Liver (tissue), 8 donors: ENCODE measurements at regions not wholly inside any gene's neighbourhood (a gene's known extent, or its start where the extent isn't known, plus 50 kb on each side); places are given as distances from the start of the nearest gene placed in this dataset.

ENCODE experiments used
- DNase-seq: peaks from one replicate; pipeline ENCODE4 v3.0.0-alpha.2; 2017; ENCODE audit warnings: low spot score
- H3K27ac ChIP-seq, 2 donors: one replicate each; pipeline ENCODE4 v1.7.0; 2013; ENCODE audit warnings: inconsistent platforms in 2 of 2, low read length in 2 of 2, control low read depth in 1 of 2, low read depth in 1 of 2, mild to moderate bottlenecking in 1 of 2
- H3K27me3 ChIP-seq, 4 donors: one replicate each; pipeline versions ENCODE4 v1.6.1 to v1.7.0; 2013; ENCODE audit warnings: low read length in 3 of 4, inconsistent platforms in 1 of 4, mild to moderate bottlenecking in 1 of 4, moderate library complexity in 1 of 4; ENCODE audit not compliant: control insufficient read depth in 4 of 4, insufficient read depth in 4 of 4
- H3K36me3 ChIP-seq, 4 donors: one replicate each; pipeline versions ENCODE4 v1.6.1 to v1.7.0; 2013; ENCODE audit warnings: low read length in 3 of 4, mild to moderate bottlenecking in 3 of 4, low read depth in 1 of 4, moderate library complexity in 1 of 4; ENCODE audit not compliant: control insufficient read depth in 4 of 4, insufficient read depth in 3 of 4
- H3K4me1 ChIP-seq, 4 donors: one replicate each; pipeline versions ENCODE4 v1.6.1 to v1.7.0; 2013; ENCODE audit warnings: low read length in 3 of 4, mild to moderate bottlenecking in 3 of 4, moderate library complexity in 1 of 4; ENCODE audit not compliant: control insufficient read depth in 4 of 4, insufficient read depth in 4 of 4
- H3K4me3 ChIP-seq, 3 donors: one replicate each; pipeline versions ENCODE4 v1.6.1 to v1.7.0; 2013; ENCODE audit warnings: low read length in 3 of 3, control low read depth in 1 of 3, low read depth in 1 of 3, mild to moderate bottlenecking in 1 of 3
- H3K9ac ChIP-seq, 2 donors: one replicate each; pipeline ENCODE4 v1.7.0; 2013; ENCODE audit warnings: low read length in 2 of 2, mild to moderate bottlenecking in 2 of 2, moderate library complexity in 2 of 2, control low read depth in 1 of 2, low read depth in 1 of 2
- H3K9me3 ChIP-seq, 4 donors: one replicate each; pipeline versions ENCODE4 v1.6.1 to v1.7.0; 2013; ENCODE audit warnings: low read length in 3 of 4; ENCODE audit not compliant: control insufficient read depth in 4 of 4
- ATF3 ChIP-seq: IDR thresholded peaks from 2 replicates; pipeline ENCODE4 v1.6.1; 2016; ENCODE audit warnings: antibody characterized with exemption
- EGR1 ChIP-seq, 2 donors: IDR thresholded peaks; 2 replicates each; pipeline ENCODE4 v1.6.1; 2016 to 2018; ENCODE audit warnings: antibody characterized with exemption in 2 of 2, low read depth in 2 of 2
- FOXA1 ChIP-seq: IDR thresholded peaks from 2 replicates; pipeline ENCODE4 v1.6.1; 2016; ENCODE audit warnings: antibody characterized with exemption
- FOXA2 ChIP-seq: IDR thresholded peaks from 2 replicates; pipeline ENCODE4 v1.6.1; 2016; ENCODE audit warnings: antibody characterized with exemption
- GABPA ChIP-seq, 2 donors: IDR thresholded peaks in 1 of 2; conservative IDR thresholded peaks in 1 of 2; 2 replicates each; pipeline ENCODE4 v1.6.1; 2016; ENCODE audit warnings: antibody characterized with exemption in 2 of 2, mild to moderate bottlenecking in 1 of 2, moderate library complexity in 1 of 2
- HNF4A ChIP-seq, 2 donors: conservative IDR thresholded peaks; 2 replicates each; pipeline ENCODE4 v1.6.1; 2016; ENCODE audit warnings: antibody characterized with exemption in 2 of 2, mild to moderate bottlenecking in 2 of 2
- HNF4G ChIP-seq: IDR thresholded peaks from 2 replicates; pipeline ENCODE4 v1.6.1; 2016; ENCODE audit warnings: antibody characterized with exemption
- JUND ChIP-seq, 2 donors: IDR thresholded peaks; 2 replicates each; pipeline ENCODE4 v1.6.1; 2016; ENCODE audit warnings: antibody characterized with exemption in 2 of 2
- MAX ChIP-seq: IDR thresholded peaks from 2 replicates; pipeline ENCODE4 v1.6.1; 2016; ENCODE audit warnings: antibody characterized with exemption
- NR2F2 ChIP-seq: IDR thresholded peaks from 2 replicates; pipeline ENCODE4 v1.6.1; 2016; ENCODE audit warnings: antibody characterized with exemption
- RAD21 ChIP-seq, 2 donors: IDR thresholded peaks; 2 replicates each; pipeline ENCODE4 v1.6.1; 2016; ENCODE audit warnings: antibody characterized with exemption in 2 of 2, mild to moderate bottlenecking in 2 of 2
- RXRA ChIP-seq, 2 donors: IDR thresholded peaks; 2 replicates each; pipeline ENCODE4 v1.6.1; 2017 to 2018; ENCODE audit warnings: antibody characterized with exemption in 2 of 2, mild to moderate bottlenecking in 1 of 2
- SP1 ChIP-seq: IDR thresholded peaks from 2 replicates; pipeline ENCODE4 v1.6.1; 2018; ENCODE audit warnings: antibody characterized with exemption, mild to moderate bottlenecking
- TAF1 ChIP-seq: conservative IDR thresholded peaks from 2 replicates; pipeline ENCODE4 v1.6.1; 2016; ENCODE audit warnings: antibody characterized with exemption, mild to moderate bottlenecking
- YY1 ChIP-seq: IDR thresholded peaks from 2 replicates; pipeline ENCODE4 v1.6.1; 2016; ENCODE audit warnings: antibody characterized with exemption, mild to moderate bottlenecking
- ZBTB33 ChIP-seq: IDR thresholded peaks from 2 replicates; pipeline ENCODE4 v1.6.1; 2016; ENCODE audit warnings: antibody characterized with exemption
- WGBS: extraction: QIAGEN DNeasy Blood & Tissue Kit; methylation state at CpG from one replicate; pipeline ENCODE4 v1.1.7; 2013; 5-methylcytosine and 5-hydroxymethylcytosine counted together
- TF ChIP-seq, protein P1 (sequence below): fragments of 150-350 bp; IDR thresholded peaks from 2 replicates; pipeline ENCODE4 v1.5.1; 2017; ENCODE audit warnings: improper control_type of control experiment, low read depth, low read length; ENCODE audit not compliant: missing input control
- TF ChIP-seq, protein P2 (sequence below): IDR thresholded peaks from 2 replicates; pipeline ENCODE4 v1.6.1; 2016; ENCODE audit warnings: antibody characterized with exemption, mild to moderate bottlenecking
- donor health status: healthy.
- donor health status: healthy.
- donor health status: healthy.
- donor health status: healthy.
- donor health status: healthy.

DNA sequence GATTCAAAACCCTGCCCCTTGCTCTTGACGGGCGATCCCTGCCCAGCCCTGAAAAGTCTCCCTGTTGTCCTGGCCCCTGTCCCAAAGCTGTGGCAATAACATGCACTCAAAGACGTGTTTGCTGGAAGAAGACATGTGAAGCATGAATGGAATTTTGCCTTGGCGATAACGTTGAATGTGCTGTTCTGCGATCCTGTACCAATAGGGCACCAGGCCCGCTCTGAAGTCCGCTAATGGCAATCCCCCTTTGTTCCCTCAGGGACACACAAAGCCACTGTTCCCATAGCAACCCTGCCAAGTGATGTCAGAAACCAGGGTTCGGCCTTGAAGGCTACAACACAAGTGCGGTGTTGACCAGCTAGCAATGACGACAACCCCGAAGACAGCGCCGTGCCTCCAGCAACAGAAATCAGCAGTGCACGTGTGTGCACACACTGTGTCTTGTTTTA is 284.6 kb downstream of the KLF6 start:
- H3K9me3 ChIP-seq: no peaks in the 10 kb centered on the region
- H3K27me3 ChIP-seq: peaks cover 0 to 4% (median 0%) of the 10 kb centered on the region in 4 donors
- H3K4me3 ChIP-seq: no peak overlapping the region
- DNase-seq: no peak
- no peak overlapping the region for H3K27ac ChIP-seq
- TF ChIP-seq FOXA2 (no peak), HNF4G (no peak), HNF4A (conservative IDR thresholded peaks at IDR 0.05) (no peak), ATF3 (no peak), YY1 (no peak), GABPA (IDR thresholded peaks at IDR 0.05 in 1 of 2, conservative IDR thresholded peaks at IDR 0.05 in 1 of 2) (no peak), RAD21 (IDR thresholded peaks at IDR 0.05) (peak; percentile 18 to 33), FOXA1 (no peak), EGR1 (IDR thresholded peaks at IDR 0.05; ENCODE audit: low read depth in 2 of 2) (no peak), JUND (IDR thresholded peaks at IDR 0.05) (no peak), TAF1 (no peak), ZBTB33 (no peak), RXRA (IDR thresholded peaks at IDR 0.05) (no peak), SP1 (peak; percentile 51), NR2F2 (peak; percentile 73), MAX (no peak)
- TF ChIP-seq, protein P1, sequence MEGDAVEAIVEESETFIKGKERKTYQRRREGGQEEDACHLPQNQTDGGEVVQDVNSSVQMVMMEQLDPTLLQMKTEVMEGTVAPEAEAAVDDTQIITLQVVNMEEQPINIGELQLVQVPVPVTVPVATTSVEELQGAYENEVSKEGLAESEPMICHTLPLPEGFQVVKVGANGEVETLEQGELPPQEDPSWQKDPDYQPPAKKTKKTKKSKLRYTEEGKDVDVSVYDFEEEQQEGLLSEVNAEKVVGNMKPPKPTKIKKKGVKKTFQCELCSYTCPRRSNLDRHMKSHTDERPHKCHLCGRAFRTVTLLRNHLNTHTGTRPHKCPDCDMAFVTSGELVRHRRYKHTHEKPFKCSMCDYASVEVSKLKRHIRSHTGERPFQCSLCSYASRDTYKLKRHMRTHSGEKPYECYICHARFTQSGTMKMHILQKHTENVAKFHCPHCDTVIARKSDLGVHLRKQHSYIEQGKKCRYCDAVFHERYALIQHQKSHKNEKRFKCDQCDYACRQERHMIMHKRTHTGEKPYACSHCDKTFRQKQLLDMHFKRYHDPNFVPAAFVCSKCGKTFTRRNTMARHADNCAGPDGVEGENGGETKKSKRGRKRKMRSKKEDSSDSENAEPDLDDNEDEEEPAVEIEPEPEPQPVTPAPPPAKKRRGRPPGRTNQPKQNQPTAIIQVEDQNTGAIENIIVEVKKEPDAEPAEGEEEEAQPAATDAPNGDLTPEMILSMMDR: no peak
- TF ChIP-seq, protein P2, sequence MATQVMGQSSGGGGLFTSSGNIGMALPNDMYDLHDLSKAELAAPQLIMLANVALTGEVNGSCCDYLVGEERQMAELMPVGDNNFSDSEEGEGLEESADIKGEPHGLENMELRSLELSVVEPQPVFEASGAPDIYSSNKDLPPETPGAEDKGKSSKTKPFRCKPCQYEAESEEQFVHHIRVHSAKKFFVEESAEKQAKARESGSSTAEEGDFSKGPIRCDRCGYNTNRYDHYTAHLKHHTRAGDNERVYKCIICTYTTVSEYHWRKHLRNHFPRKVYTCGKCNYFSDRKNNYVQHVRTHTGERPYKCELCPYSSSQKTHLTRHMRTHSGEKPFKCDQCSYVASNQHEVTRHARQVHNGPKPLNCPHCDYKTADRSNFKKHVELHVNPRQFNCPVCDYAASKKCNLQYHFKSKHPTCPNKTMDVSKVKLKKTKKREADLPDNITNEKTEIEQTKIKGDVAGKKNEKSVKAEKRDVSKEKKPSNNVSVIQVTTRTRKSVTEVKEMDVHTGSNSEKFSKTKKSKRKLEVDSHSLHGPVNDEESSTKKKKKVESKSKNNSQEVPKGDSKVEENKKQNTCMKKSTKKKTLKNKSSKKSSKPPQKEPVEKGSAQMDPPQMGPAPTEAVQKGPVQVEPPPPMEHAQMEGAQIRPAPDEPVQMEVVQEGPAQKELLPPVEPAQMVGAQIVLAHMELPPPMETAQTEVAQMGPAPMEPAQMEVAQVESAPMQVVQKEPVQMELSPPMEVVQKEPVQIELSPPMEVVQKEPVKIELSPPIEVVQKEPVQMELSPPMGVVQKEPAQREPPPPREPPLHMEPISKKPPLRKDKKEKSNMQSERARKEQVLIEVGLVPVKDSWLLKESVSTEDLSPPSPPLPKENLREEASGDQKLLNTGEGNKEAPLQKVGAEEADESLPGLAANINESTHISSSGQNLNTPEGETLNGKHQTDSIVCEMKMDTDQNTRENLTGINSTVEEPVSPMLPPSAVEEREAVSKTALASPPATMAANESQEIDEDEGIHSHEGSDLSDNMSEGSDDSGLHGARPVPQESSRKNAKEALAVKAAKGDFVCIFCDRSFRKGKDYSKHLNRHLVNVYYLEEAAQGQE: no peak
- no peaks in the 10 kb centered on the region for H3K36me3 ChIP-seq
- no peaks in the 10 kb centered on the region for H3K4me1 ChIP-seq
- H3K9ac ChIP-seq: no peak overlapping the region
- 63% methylated on average over 15 of the region's 15 CpGs for WGBS
